ENCODE measurements at regions not wholly inside any gene's neighbourhood (a gene's known extent, or its start where the extent isn't known, plus 50 kb on each side); places are given as distances from the start of the nearest gene placed in this dataset.

GRCh38 chr5:54707841-54708240 is 190.3 kb downstream of the SNX18 start:
- DNase-seq, result no peak

- DNase-seq, result no peak
Measured at GRCh38 chr5:54705994-54706653, 188.6 kb downstream of the SNX18 start.

GRCh38 chr5:54704825-54705224 is 187.3 kb downstream of the SNX18 start:
- no peak for DNase-seq

- no peak for DNase-seq
Measured at GRCh38 chr5:54704333-54704732, 186.8 kb downstream of the SNX18 start.

- no peak for DNase-seq
Measured at GRCh38 chr5:54703565-54704255, 186.2 kb downstream of the SNX18 start.

- DNase-seq, result no peak
Measured at GRCh38 chr5:54703133-54703532, 185.6 kb downstream of the SNX18 start.

- no peak for DNase-seq
Measured at GRCh38 chr5:54702470-54702869, 184.9 kb downstream of the SNX18 start.

- no peak for DNase-seq
Measured at GRCh38 chr5:54700986-54701578, 183.5 kb downstream of the SNX18 start.

GRCh38 chr5:54696931-54697330 is 179.4 kb downstream of the SNX18 start:
- no peak for DNase-seq

- DNase-seq, result no peak
Measured at GRCh38 chr5:54696346-54696745, 178.8 kb downstream of the SNX18 start.

- no peak for DNase-seq
Measured at GRCh38 chr5:54695198-54695966, 177.8 kb downstream of the SNX18 start.

- no peak for DNase-seq
Measured at GRCh38 chr5:54693936-54694657, 176.5 kb downstream of the SNX18 start.

GRCh38 chr5:54692631-54693030 is 175.1 kb downstream of the SNX18 start:
- DNase-seq, result no peak

- DNase-seq, result no peak
Measured at GRCh38 chr5:54691656-54692055, 174.1 kb downstream of the SNX18 start.

GRCh38 chr5:54689411-54690251 is 172.1 kb downstream of the SNX18 start:
- DNase-seq, result no peak

GRCh38 chr5:54680998-54681397 is 163.4 kb downstream of the SNX18 start:
- no peak for DNase-seq

- no peak for DNase-seq
Measured at GRCh38 chr5:54679686-54680085, 162.1 kb downstream of the SNX18 start.

- no peak for DNase-seq
Measured at GRCh38 chr5:54678737-54679136, 161.2 kb downstream of the SNX18 start.

GRCh38 chr5:54676481-54677340 is 159.2 kb downstream of the SNX18 start:
- no peak for DNase-seq

GRCh38 chr5:54673523-54674225 is 156.1 kb downstream of the SNX18 start:
- peak in 1 of 4 experiments; percentile 5 for DNase-seq

All from activated CD4-positive, CD25-positive, alpha-beta regulatory T cell (primary cell).